ENCODE measurements at regions not wholly inside any gene's neighbourhood (a gene's known extent, or its start where the extent isn't known, plus 50 kb on each side); places are given as distances from the start of the nearest gene placed in this dataset.

DNA sequence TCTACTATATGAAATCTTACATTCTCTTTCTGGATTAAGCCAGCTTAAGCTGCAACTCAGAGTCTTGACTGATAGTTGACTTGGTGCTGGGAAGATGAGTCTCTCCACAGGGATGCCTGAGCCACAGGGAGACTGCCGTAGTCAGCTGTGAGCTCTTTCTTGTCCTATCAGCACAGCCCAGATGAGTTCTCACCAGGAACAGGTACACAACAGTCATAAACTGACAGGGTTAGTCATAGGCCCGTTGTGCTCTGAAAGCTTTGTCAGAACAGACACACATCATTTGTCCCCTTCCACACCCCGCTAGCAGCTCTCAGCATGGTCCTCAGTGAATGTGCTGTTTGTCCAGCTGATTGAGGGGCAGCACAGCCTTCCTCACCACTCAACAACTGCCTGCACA, 221.6 kb downstream of the RPS24 start:
- no peak for TF ChIP-seq EP300 (IDR thresholded peaks at IDR 0.05)
- no peak for TF ChIP-seq POLR2A (IDR thresholded peaks at IDR 0.05)
- TF ChIP-seq, protein P1, sequence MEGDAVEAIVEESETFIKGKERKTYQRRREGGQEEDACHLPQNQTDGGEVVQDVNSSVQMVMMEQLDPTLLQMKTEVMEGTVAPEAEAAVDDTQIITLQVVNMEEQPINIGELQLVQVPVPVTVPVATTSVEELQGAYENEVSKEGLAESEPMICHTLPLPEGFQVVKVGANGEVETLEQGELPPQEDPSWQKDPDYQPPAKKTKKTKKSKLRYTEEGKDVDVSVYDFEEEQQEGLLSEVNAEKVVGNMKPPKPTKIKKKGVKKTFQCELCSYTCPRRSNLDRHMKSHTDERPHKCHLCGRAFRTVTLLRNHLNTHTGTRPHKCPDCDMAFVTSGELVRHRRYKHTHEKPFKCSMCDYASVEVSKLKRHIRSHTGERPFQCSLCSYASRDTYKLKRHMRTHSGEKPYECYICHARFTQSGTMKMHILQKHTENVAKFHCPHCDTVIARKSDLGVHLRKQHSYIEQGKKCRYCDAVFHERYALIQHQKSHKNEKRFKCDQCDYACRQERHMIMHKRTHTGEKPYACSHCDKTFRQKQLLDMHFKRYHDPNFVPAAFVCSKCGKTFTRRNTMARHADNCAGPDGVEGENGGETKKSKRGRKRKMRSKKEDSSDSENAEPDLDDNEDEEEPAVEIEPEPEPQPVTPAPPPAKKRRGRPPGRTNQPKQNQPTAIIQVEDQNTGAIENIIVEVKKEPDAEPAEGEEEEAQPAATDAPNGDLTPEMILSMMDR (IDR thresholded peaks at IDR 0.05) = no peak
- no peak for DNase-seq
- intact Hi-C loops (cut with DNase I) = no loop called here
- no peaks in the 10 kb centered on the region for H3K27me3 ChIP-seq
- peaks cover 7% of the 10 kb centered on the region for H3K4me1 ChIP-seq (ENCODE audit: insufficient read depth)
- H3K4me3 ChIP-seq = no peak overlapping the region
- H3K36me3 ChIP-seq = no peaks in the 10 kb centered on the region
- no peaks in the 10 kb centered on the region for H3K9me3 ChIP-seq
- H3K27ac ChIP-seq = no peak overlapping the region
- 89 to 93% (median 92%) methylated on average over 3 of the region's 3 CpGs for WGBS, 3 donors

DNA sequence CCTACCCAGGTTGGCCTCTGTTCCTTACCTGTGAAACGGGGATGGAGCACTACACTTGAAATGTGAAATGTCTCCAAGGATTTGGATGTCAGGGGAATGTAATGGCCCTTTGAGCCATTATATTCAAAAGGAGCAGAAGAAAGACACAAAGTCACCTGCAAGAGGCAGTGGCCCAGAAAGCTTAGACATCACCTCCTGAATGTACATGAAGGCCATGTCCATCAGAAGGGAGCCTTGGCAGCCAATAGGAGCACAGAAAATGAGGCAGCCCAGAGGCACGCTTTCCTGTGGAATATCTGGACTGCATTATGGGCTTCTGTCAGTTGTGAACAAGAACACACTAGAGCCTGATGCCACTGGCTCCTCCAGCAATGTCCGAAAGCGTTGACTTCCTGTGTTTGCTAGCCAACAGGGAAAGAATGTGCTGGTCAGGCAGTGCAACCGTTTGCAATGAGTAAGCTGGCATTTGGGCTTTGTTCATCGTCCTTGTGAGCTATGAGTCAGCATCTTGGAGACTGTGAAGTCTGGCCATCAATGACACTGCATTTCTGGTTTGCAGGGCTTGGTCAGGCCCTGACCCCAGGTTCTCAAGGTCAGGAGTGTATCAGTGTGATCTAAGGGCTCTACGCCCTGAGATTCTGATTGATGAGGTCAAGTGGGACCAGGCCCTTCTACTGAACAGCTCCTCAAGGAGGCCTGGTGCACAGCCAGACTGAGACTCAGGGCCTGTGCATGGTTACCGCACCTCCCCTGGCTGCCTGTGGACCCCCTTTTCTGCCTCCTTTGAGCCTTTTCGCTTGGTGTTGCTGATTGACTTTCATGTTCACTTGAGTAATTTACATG, 222.4 kb downstream of the RPS24 start:
- TF ChIP-seq POLR2A (IDR thresholded peaks at IDR 0.05) (no peak), EP300 (IDR thresholded peaks at IDR 0.05) (no peak)
- TF ChIP-seq, protein P1 (IDR thresholded peaks at IDR 0.05) = no peak
- no peaks in the 10 kb centered on the region for H3K9me3 ChIP-seq
- no peak overlapping the region for H3K27ac ChIP-seq

GRCh38 chr10:78258323-78259030, 224.8 kb downstream of the RPS24 start:
- intact Hi-C loops (cut with DNase I) = no loop called here
- Histone ChIP-seq H3K4me3 (no peak overlapping the region), H3K4me1 (ENCODE audit: insufficient read depth) (peaks cover 10% of the 10 kb centered on the region), H3K9me3 (no peaks in the 10 kb centered on the region), H3K27ac (no peak overlapping the region), H3K36me3 (no peaks in the 10 kb centered on the region), H3K27me3 (no peaks in the 10 kb centered on the region)
- TF ChIP-seq POLR2A (IDR thresholded peaks at IDR 0.05) (no peak), EP300 (IDR thresholded peaks at IDR 0.05) (no peak)
- TF ChIP-seq, protein P1 (IDR thresholded peaks at IDR 0.05) = no peak
- no peak for DNase-seq
- WGBS, 3 donors = 92 to 99% (median 97%) methylated on average over 4 of the region's 4 CpGs

More for the DNA sequence above, 222.4 kb downstream of the RPS24 start:
- Histone ChIP-seq H3K27me3 (no peaks in the 10 kb centered on the region), H3K36me3 (no peaks in the 10 kb centered on the region), H3K4me3 (no peak overlapping the region), H3K4me1 (ENCODE audit: insufficient read depth) (peaks cover 10% of the 10 kb centered on the region)
- intact Hi-C loops (cut with DNase I) = no loop called here
- DNase-seq = peak in 2 of 5 donors; percentile 19 to 37
- WGBS, 3 donors = 57 to 64% (median 57%) methylated on average over 9 of the region's 9 CpGs

GRCh38 chr10:78259391-78259790, 225.7 kb downstream of the RPS24 start:
- no peak overlapping the region for H3K27ac ChIP-seq
- H3K27me3 ChIP-seq = no peaks in the 10 kb centered on the region
- TF ChIP-seq POLR2A (IDR thresholded peaks at IDR 0.05) (no peak), EP300 (IDR thresholded peaks at IDR 0.05) (no peak)
- TF ChIP-seq, protein P1 (IDR thresholded peaks at IDR 0.05) = no peak
- no peaks in the 10 kb centered on the region for H3K9me3 ChIP-seq
- intact Hi-C loops (cut with DNase I) = no loop called here
- 95 to 98% (median 96%) methylated on average over 3 of the region's 3 CpGs for WGBS, 3 donors
- H3K36me3 ChIP-seq = no peaks in the 10 kb centered on the region
- no peak for DNase-seq
- peaks cover 10% of the 10 kb centered on the region for H3K4me1 ChIP-seq (ENCODE audit: insufficient read depth)
- H3K4me3 ChIP-seq = no peak overlapping the region
